Right lobe of liver (tissue), 4 donors: ENCODE measurements at regions not wholly inside any gene's neighbourhood (a gene's known extent, or its start where the extent isn't known, plus 50 kb on each side); places are given as distances from the start of the nearest gene placed in this dataset.

Experiments
- POLR2A ChIP-seq: fragments of 450-650 bp; IDR thresholded peaks from one replicate; pipeline ENCODE4 v1.6.1; 2017; ENCODE audit warnings: antibody characterized with exemption, mild to moderate bottlenecking
- TF ChIP-seq, protein P1 (sequence below), 4 donors: fragments of 200-600 bp in 3 of 4; fragments of 450-650 bp in 1 of 4; IDR thresholded peaks; one replicate each; pipeline versions ENCODE4 v1.5.1 to v1.8.0; 2016 to 2022; ENCODE audit warnings: antibody characterized with exemption in 4 of 4, mild to moderate bottlenecking in 2 of 4
- donor health status: DM: no; HTN: no; CAD: no.
- donor health status: DM: no; HTN: no; CAD: no.
- donor health status: DM: no; HTN: yes; CAD: no.

DNA sequence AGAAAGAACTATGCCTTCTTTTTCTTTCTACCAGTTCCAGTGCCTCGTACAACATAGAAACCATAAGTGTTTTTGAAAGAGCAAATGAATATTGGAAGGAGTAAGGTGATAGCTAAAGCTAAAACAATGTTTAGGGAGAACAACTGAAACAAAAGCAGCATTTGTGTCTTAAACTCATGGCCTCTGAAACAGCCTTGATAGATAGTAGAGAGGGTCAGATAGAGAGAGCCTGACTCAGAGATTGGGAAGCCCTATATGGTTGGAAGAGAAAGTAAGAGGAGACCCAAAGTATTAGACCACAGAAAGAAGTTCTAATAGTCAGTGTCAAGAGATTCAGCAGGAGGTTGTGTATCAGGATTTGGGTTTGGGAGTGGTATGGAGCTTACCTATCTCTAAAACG, 79.6 kb upstream of the IFNG-AS1 start:
- TF ChIP-seq, protein P1, sequence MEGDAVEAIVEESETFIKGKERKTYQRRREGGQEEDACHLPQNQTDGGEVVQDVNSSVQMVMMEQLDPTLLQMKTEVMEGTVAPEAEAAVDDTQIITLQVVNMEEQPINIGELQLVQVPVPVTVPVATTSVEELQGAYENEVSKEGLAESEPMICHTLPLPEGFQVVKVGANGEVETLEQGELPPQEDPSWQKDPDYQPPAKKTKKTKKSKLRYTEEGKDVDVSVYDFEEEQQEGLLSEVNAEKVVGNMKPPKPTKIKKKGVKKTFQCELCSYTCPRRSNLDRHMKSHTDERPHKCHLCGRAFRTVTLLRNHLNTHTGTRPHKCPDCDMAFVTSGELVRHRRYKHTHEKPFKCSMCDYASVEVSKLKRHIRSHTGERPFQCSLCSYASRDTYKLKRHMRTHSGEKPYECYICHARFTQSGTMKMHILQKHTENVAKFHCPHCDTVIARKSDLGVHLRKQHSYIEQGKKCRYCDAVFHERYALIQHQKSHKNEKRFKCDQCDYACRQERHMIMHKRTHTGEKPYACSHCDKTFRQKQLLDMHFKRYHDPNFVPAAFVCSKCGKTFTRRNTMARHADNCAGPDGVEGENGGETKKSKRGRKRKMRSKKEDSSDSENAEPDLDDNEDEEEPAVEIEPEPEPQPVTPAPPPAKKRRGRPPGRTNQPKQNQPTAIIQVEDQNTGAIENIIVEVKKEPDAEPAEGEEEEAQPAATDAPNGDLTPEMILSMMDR (IDR thresholded peaks at IDR 0.05), result no peak
- TF ChIP-seq POLR2A, result no peak
